DMS 273 (cell line): ENCODE measurements at regions not wholly inside any gene's neighbourhood (a gene's known extent, or its start where the extent isn't known, plus 50 kb on each side); places are given as distances from the start of the nearest gene placed in this dataset.
A peak's percentile ranks its signal among the peaks of the same experiment; 100 is the strongest.
"Not testable (repeated sequence)": the region's sequence is repeated elsewhere in the genome, so short reads cannot be mapped to it uniquely, and the experiment has no call there.

Source experiments
- DNase-seq: peaks from one replicate; lab custom pipeline; 2025; ENCODE audit not compliant: unreplicated experiment; lab: John Stamatoyannopoulos, UW

GRCh38 chr18:34467058-34467457, 242.3 kb upstream of the NOL4 start:
- no peak for DNase-seq

- no peak for DNase-seq
Observed at GRCh38 chr18:34480162-34480700, 229.9 kb upstream of the DTNA start.

DNA sequence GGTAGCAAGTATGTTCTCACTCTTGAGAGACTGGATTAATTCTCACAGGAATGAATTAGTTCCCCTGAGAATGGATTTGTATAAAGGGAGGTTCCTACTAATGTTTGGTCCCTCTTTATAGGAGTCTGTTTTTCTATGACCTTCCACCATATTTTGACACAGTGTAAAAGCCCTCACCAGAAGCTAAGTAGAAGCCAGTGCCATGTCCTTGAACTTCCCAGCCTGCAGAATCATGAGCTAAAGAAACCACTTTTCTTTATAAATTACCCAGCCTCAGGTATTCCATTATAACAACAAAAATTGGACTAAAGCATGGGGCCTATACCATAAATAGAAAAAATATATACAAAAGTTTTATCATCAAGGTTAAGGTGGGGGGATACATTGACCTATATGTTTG, 227.9 kb upstream of the DTNA start:
- no peak for DNase-seq

- no peak for DNase-seq
Observed at GRCh38 chr18:34483198-34483597, 226.9 kb upstream of the DTNA start.

GRCh38 chr18:34491719-34492118, 218.4 kb upstream of the DTNA start:
- DNase-seq, result no peak

- peak; percentile 23 for DNase-seq
Observed at GRCh38 chr18:34492652-34493051, 217.4 kb upstream of the DTNA start.

DNA sequence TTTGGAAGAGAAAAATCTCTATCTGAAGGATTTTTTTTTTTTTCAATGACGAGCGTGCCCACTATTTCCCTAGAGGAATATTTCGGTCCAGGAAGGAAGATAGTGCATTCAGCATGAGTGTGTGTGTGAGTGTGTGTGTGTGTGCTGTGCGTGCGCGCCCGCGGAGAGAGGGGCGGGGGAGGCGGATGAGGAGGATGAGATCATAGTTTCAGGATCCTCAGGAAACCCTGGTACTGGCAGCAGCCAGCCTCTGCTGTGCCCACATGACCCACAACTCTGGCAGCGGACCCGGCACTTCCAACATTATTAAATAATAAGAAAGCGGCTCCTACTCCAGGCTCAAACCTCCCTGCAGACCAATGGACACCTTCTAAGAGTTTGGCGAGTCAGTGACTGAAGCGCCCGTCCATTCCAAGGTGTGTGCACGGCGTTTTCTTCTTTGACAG, 217.0 kb upstream of the DTNA start:
- peak; percentile 83 for DNase-seq

GRCh38 chr18:34493566-34494358, 216.3 kb upstream of the DTNA start:
- DNase-seq, result peak; percentile 68

- peak; percentile 31 for DNase-seq
Observed at GRCh38 chr18:34494359-34494696, 215.8 kb upstream of the DTNA start.

- no peak for DNase-seq
Observed at GRCh38 chr18:34495506-34495905, 214.6 kb upstream of the DTNA start.

DNA sequence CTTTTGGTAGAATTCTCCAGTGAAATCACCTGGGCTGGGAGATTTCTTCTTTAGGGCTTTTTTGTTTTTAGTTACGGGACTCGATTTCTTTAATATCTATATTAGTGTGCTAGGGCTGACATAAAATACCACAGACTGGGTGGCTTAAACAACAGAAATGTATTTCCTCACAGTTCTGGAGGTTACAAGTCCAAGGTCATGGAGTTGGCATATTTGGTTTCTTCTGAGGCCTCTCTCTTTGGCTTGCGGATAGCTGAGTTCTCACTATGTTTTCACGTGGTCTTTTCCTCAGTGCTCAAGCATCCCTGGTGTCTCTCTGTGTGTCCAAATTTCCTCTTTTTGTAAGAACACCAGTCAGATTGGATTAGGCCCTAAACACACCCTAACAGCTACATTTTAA, 208.5 kb upstream of the DTNA start:
- no peak for DNase-seq

GRCh38 chr18:34506198-34506597, 203.9 kb upstream of the DTNA start:
- DNase-seq, result no peak

DNA sequence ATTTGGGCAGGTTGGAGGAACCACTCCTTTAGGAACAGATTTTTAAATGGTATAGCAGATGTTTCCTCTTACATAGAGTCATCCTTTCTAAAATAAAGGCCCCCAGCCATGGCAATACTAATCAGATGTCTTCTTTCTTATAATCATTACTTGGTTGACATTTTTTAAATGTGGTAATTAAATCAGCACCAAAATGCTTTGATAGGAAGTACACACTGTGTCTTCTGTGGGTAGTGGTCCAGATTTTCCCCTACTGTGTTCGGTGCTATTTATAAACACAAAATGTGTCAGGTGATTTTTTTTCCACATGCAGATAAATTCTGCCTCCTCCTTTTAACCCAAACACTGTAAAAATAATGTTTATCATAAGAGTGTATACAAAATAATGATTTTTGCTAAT, 200.9 kb upstream of the DTNA start:
- no peak for DNase-seq

DNA sequence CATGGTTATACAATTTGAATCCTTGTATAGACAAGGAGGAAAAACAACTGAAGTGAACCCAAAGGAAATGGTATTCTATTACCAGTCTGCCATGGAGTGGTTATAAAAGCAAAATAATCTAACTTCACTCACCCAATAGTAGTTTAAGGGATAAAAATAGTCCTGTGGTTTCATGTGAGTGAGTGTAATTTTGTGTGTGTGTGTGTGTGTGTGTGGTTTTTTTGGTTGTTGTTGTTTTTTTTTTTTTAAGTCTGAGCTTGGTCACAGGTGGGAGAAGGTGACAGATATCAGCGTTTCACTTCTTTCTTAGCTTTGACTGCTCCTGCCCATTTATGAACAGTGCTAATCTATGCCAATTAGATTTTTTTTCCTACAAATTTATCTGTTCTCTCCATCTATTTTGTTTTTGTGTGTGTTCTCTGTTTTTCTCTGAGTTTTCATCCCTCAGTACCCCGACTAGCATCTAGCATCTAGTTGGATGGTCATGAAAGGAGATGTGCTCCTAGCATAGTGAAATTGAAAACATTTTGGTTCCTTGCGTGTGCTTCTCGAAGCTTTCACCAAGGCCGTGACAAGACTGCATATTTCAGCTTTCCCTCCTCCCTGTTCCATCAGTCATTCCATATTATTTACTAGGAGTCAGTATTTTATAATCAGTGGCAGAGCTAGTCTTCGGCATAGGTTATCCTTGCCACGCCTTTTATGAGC, 200.1 kb upstream of the DTNA start:
- no peak for DNase-seq

- DNase-seq, result no peak
Observed at GRCh38 chr18:34510926-34511325, 199.2 kb upstream of the DTNA start.

DNA sequence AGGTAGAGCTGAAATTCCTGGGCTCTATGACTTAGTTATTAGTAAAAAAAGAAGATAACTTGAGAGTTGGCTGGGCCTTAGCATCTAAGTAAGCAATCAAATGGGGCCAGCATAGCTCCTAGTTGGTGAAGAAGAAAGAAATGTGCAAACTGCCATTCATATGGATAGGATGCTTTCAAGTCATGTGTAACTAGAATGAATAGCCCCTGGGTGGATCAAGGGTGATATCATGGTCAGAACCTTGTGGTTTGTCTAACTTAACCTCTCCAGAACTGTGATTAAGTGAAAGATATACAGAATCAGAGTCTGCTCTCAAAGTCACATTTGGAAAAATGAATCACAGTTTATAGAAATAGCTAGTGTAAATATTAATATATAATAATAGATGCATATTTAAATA, 198.7 kb upstream of the DTNA start:
- no peak for DNase-seq

- no peak for DNase-seq
Observed at GRCh38 chr18:34511879-34512278, 198.2 kb upstream of the DTNA start.

- no peak for DNase-seq
Observed at GRCh38 chr18:34514238-34514637, 195.9 kb upstream of the DTNA start.

DNA sequence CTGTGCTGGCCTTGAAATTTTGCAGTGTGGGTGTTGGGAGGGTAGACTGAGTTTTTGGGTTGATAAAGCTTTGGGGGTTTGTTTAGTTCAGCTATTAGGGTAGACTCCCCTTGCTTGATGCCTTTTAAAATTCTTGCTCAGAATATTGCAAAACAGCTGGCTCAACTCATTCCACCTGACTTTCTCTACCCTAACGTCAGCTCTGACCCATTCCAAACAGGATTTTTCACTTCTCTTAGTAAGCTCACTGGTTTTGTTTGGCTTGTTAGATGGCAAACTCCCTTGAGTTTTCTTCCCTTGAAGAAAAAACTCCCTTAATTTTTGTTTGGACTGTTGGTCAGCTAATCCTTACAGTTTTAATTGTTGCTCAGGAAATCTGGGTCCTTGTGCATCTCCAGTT, 195.1 kb upstream of the DTNA start:
- no peak for DNase-seq

DNA sequence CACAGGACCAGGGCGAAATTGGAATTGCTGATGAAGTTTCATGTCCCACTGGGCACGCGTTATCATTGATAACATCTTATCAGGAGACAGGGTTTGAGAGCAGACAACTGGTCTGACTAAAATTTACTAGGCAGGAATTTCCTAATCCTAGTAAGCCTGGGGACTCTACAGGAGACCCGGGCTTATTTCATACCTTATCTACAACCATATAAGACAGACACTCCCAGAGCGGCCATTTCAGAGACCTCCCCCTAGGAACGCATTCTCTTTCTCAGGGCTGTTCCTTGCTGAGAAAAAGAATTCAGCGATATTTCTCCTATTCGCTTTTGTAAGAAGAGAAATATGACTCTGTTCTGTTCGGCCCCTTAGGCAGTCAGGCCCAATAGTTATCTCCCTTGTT, 193.7 kb upstream of the DTNA start:
- DNase-seq, result not testable (repeated sequence)

DNA sequence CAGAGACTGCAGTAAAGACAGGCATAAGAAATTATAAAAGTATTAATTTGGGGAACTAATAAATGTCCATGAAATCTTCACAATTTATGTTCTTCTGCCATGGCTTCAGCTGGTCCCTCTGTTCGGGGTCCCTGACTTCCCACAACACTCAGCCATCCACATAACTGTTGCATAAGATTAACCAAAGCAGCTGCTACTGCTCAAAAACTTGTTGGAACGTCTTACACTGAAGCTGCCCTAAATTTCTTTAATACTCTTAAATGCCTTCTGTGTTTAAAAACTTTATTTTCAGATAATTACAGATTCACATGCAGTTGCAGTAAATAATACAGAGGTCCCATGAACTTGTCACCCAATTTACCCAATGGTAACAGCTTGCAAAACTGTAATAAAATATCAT, 193.1 kb upstream of the DTNA start:
- DNase-seq, result not testable (repeated sequence)

DNA sequence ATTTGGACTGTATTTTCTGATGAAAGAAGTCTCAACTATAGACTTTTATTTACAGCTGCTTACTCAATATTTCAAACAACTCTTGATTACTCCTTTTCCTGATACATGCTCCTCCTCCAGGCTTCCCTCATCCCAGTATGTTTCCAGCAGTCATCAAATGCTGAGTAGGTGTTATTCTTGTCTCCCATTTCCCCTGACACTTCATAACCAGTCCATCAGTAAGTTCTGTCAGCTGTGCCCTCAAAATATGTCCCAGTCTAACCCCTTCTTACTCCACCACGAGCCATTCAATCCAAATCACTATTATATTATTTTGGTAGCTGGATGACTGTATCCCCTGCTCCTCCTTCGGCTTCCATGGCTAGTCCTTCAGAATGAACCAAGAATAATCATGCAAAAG, 189.1 kb upstream of the DTNA start:
- DNase-seq, result no peak
